ENCODE measurements at regions not wholly inside any gene's neighbourhood (a gene's known extent, or its start where the extent isn't known, plus 50 kb on each side); places are given as distances from the start of the nearest gene placed in this dataset.

GRCh38 chr2:516131-516530 lies 161.1 kb downstream of the TMEM18 start:
- no peak for DNase-seq (ENCODE audit: low read depth)
- Histone ChIP-seq H3K27ac (ENCODE audit: low read depth, low read length) (no peak overlapping the region), H3K9ac (ENCODE audit: low read length) (no peak overlapping the region), H3K4me1 (ENCODE audit: insufficient read depth, low read length) (no peaks in the 10 kb centered on the region), H3K36me3 (ENCODE audit: insufficient read depth, low read length) (no peaks in the 10 kb centered on the region), H3K9me3 (ENCODE audit: insufficient read depth, low read depth, low read length) (no peaks in the 10 kb centered on the region), H3K4me3 (ENCODE audit: insufficient read depth, low read depth, low read length) (no peak overlapping the region), H4K20me1 (ENCODE audit: insufficient read depth, low read length) (no peaks in the 10 kb centered on the region), H3K79me2 (ENCODE audit: insufficient read depth, low read length) (no peaks in the 10 kb centered on the region), H2AFZ (ENCODE audit: low read depth, low read length) (no peak overlapping the region), H3K4me2 (ENCODE audit: low read length) (no peak overlapping the region), H3K27me3 (ENCODE audit: insufficient read depth, low read length) (no peaks in the 10 kb centered on the region)
- Mint-ChIP-seq H3K27ac (ENCODE audit: unreplicated experiment) (no peak overlapping the region), H3K36me3 (ENCODE audit: low read depth, unreplicated experiment) (no peaks in the 10 kb centered on the region), H3K27me3 (ENCODE audit: low read depth, unreplicated experiment) (peaks cover 13% of the 10 kb centered on the region), H3K4me3 (ENCODE audit: unreplicated experiment) (no peak overlapping the region), H3K9me3 (ENCODE audit: unreplicated experiment) (peaks cover under 1% of the 10 kb centered on the region), H3K4me1 (ENCODE audit: low read depth, unreplicated experiment) (no peaks in the 10 kb centered on the region)
- TF ChIP-seq EZH2 (IDR thresholded peaks at IDR 0.05; ENCODE audit: insufficient read depth, low read length) (no peak), CTCF (IDR thresholded peaks at IDR 0.05; ENCODE audit: insufficient read depth, low read depth, low read length) (no peak)
- no peak for FAIRE-seq

- DNase-seq (ENCODE audit: low read depth), result no peak
- Histone ChIP-seq H3K4me1 (ENCODE audit: insufficient read depth, low read length) (no peaks in the 10 kb centered on the region), H3K27ac (ENCODE audit: low read depth, low read length) (no peak overlapping the region), H3K79me2 (ENCODE audit: insufficient read depth, low read length) (no peaks in the 10 kb centered on the region), H3K9me3 (ENCODE audit: insufficient read depth, low read depth, low read length) (no peaks in the 10 kb centered on the region), H2AFZ (ENCODE audit: low read depth, low read length) (no peak overlapping the region), H3K27me3 (ENCODE audit: insufficient read depth, low read length) (no peaks in the 10 kb centered on the region), H3K36me3 (ENCODE audit: insufficient read depth, low read length) (no peaks in the 10 kb centered on the region), H3K9ac (ENCODE audit: low read length) (no peak overlapping the region), H3K4me3 (ENCODE audit: insufficient read depth, low read depth, low read length) (no peak overlapping the region), H3K4me2 (ENCODE audit: low read length) (no peak overlapping the region), H4K20me1 (ENCODE audit: insufficient read depth, low read length) (no peaks in the 10 kb centered on the region)
- peaks cover 6% of the 10 kb centered on the region for H3K9me3 Mint-ChIP-seq (ENCODE audit: unreplicated experiment)
- no peaks in the 10 kb centered on the region for H3K36me3 Mint-ChIP-seq (ENCODE audit: low read depth, unreplicated experiment)
- TF ChIP-seq CTCF (IDR thresholded peaks at IDR 0.05; ENCODE audit: insufficient read depth, low read depth, low read length) (no peak), EZH2 (IDR thresholded peaks at IDR 0.05; ENCODE audit: insufficient read depth, low read length) (no peak)
- H3K4me1 Mint-ChIP-seq (ENCODE audit: low read depth, unreplicated experiment), result no peaks in the 10 kb centered on the region
- H3K27ac Mint-ChIP-seq (ENCODE audit: unreplicated experiment), result no peak overlapping the region
- FAIRE-seq, result no peak
- H3K4me3 Mint-ChIP-seq (ENCODE audit: unreplicated experiment), result no peak overlapping the region
- peaks cover 10% of the 10 kb centered on the region for H3K27me3 Mint-ChIP-seq (ENCODE audit: low read depth, unreplicated experiment)
These were observed 161.6 kb downstream of the TMEM18 start for GRCh38 chr2:515441-516127.

- Mint-ChIP-seq H3K36me3 (ENCODE audit: low read depth, unreplicated experiment) (no peaks in the 10 kb centered on the region), H3K4me3 (ENCODE audit: unreplicated experiment) (no peak overlapping the region), H3K27ac (ENCODE audit: unreplicated experiment) (no peak overlapping the region), H3K27me3 (ENCODE audit: low read depth, unreplicated experiment) (peaks cover 10% of the 10 kb centered on the region), H3K4me1 (ENCODE audit: low read depth, unreplicated experiment) (no peaks in the 10 kb centered on the region), H3K9me3 (ENCODE audit: unreplicated experiment) (peaks cover 11% of the 10 kb centered on the region)
- peaks cover 7% of the 10 kb centered on the region for H3K9me3 ChIP-seq (ENCODE audit: insufficient read depth, low read depth, low read length)
- H3K27me3 ChIP-seq (ENCODE audit: insufficient read depth, low read length), result no peaks in the 10 kb centered on the region
- FAIRE-seq, result no peak
- no peak overlapping the region for H3K27ac ChIP-seq (ENCODE audit: low read depth, low read length)
- H3K36me3 ChIP-seq (ENCODE audit: insufficient read depth, low read length), result no peaks in the 10 kb centered on the region
- H3K9ac ChIP-seq (ENCODE audit: low read length), result no peak overlapping the region
- no peak overlapping the region for H3K4me3 ChIP-seq (ENCODE audit: insufficient read depth, low read depth, low read length)
- no peaks in the 10 kb centered on the region for H3K4me1 ChIP-seq (ENCODE audit: insufficient read depth, low read length)
- no peak overlapping the region for H2AFZ ChIP-seq (ENCODE audit: low read depth, low read length)
- no peaks in the 10 kb centered on the region for H3K79me2 ChIP-seq (ENCODE audit: insufficient read depth, low read length)
- H4K20me1 ChIP-seq (ENCODE audit: insufficient read depth, low read length), result no peaks in the 10 kb centered on the region
- no peak overlapping the region for H3K4me2 ChIP-seq (ENCODE audit: low read length)
- no peak for DNase-seq (ENCODE audit: low read depth)
- TF ChIP-seq EZH2 (IDR thresholded peaks at IDR 0.05; ENCODE audit: insufficient read depth, low read length) (no peak), CTCF (IDR thresholded peaks at IDR 0.05; ENCODE audit: insufficient read depth, low read depth, low read length) (no peak)
These were observed 163.1 kb downstream of the TMEM18 start for GRCh38 chr2:513981-514706.

Measured in astrocyte (in vitro differentiated cells and primary cell).